Activated CD4-positive, alpha-beta T cell treated with anti-CD3 and anti-CD28 coated beads, Interleukin-2, amount 50 U/mL, for 48 hours (primary cell): ENCODE measurements at regions not wholly inside any gene's neighbourhood (a gene's known extent, or its start where the extent isn't known, plus 50 kb on each side); places are given as distances from the start of the nearest gene placed in this dataset.

Experiments used
- DNase-seq, 2 experiments: peaks; one replicate each; pipeline ENCODE4 v3.0.0-alpha.2; 2020

DNA sequence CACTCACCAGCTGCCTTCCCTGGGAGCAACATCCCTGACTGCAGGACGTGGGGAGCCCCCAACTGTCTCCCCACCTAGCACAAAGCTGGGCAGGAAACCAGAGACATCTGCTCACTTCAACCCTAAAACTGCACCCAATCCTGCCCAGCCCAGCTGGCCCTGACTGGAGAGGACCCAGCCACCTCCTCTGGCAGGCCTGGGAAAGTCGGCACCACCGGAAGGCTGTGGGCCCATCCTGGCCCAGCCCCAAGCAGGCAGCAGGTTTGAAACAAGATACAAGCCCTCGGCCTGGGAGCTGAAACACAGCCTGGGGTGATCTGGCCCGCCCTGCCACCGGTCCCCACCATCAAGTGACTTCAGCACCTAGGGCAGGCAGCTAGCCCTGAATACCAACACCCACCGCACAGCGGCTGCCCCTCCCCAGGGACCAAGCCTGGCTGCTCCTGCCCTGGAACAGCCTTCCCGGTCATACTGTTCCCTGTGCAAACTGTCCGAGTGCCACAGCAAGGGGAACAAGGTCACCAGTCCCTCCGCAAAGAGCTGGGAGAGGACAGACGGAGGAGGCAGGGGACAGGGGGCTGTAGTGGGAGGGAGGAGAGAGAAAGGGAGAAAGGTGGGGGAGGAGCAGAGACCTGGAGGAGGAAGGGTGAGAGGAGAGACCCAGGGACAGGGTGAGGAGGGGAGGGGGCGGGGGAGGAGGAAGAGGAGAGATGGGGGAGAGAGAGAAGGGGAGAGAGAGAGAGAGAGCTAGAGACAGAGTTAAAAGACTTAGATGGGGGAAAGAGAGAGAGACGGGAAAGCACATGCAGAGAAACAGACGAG lies 115.7 kb downstream of the RFLNA start:
- DNase-seq, result no peak

DNA sequence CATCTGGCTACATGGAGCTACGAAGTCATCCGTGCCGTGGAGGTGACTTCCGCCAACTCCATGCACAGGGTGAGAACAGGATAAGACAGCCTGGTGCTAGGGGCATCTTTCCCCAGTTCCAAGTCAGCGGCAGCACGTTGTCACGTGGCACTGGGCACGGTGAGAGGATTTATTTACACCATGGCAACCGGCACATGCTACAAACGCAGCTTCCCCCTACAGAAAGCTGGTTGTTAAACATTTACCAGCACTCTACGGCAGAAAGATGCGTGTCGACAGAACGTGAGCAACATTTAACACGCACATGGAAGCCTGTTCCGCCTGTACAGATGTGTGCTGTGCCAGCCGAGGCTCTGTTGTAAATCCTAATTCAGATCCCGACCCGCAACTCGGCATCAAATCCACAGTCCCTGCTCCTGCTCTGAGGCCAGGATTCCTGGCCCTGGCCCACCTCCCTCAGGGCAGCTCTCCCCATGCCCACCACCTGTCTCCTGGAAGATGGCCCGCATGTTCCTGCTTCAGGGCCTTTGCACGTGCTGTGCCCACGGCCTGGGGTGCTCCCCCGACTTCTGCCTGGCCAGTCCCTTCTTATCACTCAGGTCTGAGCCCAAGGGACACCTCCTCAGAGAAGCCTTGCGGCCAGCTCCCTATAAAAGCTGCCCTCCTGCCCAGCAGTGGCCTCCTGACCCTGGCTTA lies 114.1 kb downstream of the RFLNA start:
- no peak for DNase-seq

DNA sequence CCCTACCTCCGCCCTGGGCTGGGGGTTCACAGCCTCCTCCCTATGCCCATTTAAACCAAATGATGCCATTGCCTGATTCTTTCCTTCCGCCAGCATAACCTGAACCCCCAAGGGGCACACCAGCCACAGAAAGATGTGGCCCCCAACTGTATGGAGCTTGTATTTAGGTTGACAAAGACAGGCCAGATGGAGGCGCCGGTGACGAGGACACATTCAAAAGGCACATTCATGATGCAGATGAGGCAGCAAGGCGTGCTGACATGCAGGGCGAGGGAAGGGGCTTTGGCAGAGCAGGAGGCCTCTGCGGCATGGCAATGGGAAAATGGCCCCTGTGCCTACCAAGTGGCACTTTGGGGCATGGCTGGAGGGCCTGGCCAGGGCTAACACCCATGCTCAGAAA lies 112.2 kb downstream of the RFLNA start:
- DNase-seq, result no peak

DNA sequence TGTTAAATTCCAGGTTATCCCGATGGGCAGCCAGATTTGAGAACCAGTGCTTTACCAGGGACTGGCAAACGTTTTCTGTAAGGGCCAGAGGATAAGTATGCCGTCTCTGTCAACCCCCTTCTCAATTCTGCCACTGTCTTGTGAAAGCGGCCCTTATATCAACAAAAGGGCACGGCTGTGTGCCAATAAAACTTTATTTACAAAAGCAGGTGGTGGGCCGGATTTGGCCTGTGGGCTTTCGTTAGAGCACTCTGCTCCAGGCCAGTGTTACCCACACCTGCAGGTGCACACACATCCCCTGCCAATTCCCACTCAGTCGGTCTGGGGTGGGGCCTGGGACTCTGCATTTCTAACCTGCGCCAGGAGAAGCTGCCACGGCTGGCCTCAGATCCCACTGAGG lies 111.2 kb downstream of the RFLNA start:
- no peak for DNase-seq

DNA sequence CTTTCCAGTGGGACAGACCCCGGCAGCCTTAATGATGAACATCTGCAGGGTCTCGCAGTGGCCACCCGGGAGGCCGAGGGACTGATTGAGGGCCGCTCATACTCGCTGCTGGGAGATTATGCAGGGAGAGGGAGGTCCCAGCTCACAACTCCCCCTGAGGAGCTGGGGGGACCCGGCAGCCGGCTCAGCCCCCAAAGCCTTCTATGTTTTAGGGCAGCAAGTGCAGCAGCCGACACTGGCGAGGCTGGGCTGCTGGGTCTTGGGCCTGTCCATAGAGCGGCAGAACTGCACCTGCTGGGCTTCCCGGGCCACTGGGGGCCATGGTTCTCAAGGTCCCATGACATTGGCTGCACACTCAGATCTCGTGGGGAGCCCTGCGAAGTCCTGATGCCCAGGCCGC lies 110.7 kb downstream of the RFLNA start:
- no peak for DNase-seq

DNA sequence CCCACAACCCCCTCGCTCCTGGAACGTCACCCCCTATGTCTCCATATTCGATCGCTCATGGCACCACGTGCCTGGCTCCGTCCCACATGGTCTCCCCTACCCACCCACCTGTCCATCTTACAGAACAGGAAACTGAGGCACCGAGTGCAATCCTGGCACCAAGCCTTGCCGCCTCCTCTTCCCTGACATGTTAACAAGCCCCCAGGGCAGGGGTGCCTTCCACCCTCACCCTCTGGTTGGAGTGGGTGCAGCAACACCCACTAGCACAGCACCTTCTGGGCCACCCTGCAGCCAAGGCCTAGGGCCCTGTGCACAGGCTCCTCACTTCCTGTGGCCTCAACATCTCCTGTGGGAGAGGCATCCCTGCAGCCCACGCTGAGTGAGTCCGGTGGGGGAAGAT lies 110.3 kb downstream of the RFLNA start:
- no peak for DNase-seq

DNA sequence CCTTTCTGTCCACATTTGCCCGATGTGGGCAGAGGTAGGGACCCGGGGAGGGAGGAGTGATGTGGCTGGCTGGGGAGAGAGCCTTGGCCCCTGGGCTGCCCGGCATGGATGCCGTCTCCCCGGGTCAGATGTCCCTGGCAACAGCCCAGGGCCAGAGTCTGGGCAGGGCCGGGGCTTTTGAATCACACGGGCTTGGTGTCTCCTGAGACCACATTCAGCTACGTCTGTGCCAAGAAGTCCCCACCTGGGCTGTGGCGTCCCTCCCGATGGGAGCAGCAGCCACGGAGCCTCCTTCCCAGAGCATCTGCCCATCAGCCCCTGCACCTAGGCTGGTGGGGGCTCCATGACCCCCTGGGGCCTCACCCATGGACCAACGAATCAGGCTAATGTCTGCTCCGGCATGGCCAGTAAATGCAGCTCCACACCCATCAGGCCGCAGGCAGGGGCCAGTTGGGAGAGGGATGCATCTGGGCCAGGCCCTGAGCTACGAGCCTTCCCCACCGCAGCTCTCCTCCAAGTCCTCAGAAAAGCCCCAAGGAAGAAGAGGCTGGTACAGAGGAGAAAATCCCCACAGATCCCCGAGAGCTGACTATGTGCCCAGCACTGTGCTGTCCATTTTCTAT lies 109.4 kb downstream of the RFLNA start:
- no peak for DNase-seq

DNA sequence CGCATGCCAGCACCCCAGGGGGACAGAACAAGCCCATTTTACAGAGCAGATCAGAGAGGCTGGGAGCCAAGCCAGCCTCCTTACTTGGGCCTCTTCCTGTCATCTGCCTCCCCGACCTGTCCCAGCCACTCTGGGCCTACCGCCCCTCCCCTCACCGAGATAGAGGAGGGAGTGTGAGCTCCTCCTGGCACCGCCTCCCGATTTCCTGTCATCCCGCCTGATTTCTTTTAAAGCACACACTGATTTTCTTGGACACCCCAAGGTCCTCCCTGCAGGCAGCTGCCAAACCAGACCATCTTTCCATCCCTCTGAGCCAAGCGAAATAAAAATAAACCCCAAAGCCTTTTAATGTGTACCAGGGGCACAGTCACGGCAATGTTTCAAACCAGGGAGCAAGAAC lies 108.4 kb downstream of the RFLNA start:
- DNase-seq, result no peak

DNA sequence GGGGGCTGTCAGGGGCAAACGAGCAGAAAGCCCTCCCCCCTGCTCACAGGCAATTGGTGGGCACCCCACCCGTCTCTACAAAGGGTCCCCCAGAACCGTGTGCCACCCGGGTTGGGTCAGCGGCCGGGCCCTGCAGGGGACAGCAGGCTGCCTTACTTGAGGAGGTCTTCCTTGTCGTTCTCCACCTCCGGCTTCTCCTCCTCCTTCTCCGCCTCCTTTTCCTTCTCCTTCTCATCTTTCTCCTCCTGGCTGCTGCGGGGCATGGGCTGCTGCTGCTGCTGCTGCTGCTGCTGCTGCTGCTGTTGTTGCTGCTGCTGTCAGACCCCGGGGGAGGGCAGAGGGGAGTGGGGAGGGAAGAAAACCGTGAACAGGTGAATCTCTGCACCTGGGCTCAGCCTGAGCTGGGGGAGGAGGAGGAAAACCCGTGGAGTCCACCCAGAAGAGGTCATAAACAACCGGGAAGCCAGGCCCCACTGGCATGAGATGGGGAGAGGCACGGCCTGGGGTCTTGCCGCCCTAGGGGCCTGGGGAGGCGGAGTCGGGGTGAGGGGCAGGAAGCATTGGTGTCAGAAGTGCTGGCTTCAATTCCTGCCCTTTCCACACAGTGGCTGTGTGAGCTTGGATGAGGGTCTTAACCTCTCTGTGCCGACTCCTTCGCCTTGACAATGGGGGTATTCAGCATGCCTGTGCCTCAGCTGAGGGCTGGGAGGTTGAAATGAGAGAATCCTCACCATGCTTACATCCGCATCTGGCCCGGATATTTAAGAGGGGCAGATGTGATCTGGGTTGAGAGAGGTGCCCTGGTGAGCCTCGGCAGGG lies 107.6 kb downstream of the RFLNA start:
- no peak for DNase-seq

DNA sequence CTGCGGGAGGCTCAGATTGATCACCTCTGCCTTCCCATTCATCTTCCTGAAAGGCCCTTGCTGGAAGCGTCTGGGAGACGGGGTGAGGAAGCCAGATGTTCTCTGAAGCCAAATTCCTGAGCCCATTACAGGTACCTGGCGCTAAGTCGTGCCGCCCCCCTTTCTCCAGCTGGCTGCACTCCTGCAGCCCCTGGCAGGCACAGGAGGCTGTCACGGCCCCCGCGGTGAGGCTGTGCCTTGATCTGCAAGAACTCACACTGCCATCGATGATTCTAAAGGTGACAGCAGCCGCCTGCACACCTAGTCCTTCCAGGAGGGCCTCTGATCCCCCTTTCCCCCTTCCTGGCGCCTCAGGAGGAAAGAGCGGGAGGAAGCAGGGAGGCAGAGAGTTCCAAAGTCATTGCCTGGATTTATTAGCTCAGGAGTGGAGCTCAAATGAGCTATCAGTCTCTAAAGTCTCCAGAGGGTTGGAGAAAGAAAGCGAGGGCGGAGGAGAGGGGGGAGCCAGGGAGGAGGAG lies 106.9 kb downstream of the RFLNA start:
- no peak for DNase-seq

DNA sequence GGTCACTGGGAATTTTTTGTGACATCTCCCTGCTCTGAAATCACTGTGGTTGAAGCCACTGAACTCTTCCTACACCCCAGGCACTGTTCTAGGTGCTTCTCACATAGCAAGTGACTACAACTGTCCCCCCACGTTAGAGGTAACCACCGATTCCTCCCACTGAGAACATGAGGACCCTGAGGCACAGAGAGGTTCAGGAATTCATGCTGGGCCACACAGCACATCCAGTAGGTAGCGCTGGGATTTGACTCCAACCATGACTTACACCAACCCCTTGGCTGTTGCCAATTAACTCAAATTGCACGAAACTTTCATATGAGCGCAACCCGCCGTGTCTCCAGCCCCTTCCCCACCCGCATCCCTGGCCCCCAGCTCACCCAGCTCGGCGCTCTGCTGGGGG lies 105.2 kb downstream of the RFLNA start:
- DNase-seq, result no peak

DNA sequence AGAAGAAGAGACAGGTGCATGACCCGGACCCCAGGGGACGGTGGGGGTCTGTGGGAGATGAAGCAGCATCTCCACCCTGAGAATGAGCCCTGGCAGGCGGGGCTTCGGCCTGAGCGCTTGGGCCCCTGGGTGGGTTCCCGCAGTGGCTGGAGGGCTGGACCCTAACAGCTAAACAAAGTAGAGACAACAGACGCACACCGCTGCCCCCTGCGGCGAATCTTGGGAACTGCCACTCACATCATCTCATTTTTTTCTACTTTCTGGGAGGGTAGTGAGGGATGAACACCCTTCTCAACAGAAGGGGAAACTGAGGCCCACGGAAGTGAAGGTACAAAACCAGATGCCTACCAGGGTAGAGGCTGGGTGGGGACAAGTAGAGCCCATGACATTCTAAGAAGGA lies 104.7 kb downstream of the RFLNA start:
- peak; percentile 31 to 48 for DNase-seq

DNA sequence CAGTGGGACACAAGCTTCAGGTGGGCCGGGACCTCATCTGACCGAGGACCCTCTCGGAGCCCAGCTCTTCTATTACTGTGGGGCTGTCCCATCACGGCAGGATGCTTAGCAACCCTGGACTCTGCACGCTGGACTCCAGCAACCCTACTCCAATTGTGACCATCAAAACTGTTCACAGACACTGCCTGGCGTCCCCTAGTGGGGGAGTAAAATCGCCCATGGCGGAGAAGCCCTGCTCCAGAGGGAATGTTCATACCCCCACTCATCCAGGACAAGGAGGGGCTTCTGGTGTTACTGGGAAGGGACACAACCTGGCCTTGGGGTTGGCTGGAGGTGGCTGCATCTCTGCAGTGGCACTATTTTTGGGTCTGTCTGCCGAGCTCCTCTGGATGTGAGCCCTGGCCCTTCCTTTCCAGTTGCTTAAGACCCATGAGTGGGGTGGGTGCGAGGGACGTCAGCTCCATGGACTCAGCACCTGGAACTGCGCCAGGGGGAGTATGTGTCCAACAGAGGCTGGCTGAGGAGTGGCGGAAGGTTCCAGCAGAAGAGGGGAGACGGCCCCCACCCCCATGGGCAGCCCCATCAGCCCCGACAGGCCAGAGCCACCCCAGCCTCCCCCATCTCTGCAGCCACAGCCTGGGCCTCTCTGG lies 103.8 kb downstream of the RFLNA start:
- DNase-seq, result no peak

DNA sequence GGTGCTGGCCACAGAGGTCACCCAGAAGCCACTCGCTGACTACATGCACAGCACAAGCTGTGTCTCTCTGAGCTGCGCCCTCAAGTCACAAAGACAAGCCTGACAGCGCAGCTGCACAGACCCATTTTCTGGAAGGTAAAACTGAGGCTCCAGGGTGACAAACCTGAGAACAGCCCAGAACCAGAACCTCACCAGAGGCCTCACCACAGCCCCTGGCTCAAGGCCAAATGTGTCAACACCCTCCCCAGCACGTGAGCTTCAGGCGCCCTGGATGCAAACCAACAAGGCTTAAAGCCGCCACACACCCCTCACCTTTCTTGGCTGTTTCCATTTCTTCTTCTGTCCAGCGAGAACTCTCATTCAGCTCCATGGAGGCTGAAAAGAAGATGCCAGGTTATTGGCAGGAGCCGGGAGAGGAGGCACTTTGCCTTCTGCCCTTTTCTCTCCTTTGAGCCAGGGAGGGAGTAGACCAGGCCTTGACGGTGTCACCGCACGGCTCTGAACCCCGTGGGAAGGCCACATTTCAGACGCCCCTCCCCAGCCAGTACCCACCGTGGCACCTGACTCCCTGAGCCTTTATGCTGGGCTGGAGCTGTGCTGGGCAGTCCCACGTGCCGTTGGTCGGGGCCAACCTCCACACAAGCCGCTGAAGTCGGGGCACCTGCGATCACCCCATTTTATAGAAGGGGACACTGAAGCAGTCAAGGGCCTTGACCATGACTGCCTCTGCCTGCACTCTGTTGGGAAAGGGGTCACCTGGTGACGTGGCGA lies 103.1 kb downstream of the RFLNA start:
- DNase-seq, result no peak

DNA sequence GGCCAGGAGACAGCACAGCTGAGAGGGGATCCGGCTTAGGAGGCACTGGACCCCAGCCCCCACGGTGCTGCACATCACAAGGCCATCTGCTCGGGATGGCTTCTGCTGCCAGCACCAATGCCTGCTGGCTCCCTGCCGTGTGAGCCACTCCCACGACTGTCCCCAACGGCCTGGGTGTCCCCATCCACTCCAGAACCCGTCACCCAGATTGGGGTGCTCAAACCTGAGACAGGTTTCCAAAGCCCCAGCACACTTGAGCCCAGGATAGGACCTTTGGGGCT lies 102.4 kb downstream of the RFLNA start:
- DNase-seq, result no peak

DNA sequence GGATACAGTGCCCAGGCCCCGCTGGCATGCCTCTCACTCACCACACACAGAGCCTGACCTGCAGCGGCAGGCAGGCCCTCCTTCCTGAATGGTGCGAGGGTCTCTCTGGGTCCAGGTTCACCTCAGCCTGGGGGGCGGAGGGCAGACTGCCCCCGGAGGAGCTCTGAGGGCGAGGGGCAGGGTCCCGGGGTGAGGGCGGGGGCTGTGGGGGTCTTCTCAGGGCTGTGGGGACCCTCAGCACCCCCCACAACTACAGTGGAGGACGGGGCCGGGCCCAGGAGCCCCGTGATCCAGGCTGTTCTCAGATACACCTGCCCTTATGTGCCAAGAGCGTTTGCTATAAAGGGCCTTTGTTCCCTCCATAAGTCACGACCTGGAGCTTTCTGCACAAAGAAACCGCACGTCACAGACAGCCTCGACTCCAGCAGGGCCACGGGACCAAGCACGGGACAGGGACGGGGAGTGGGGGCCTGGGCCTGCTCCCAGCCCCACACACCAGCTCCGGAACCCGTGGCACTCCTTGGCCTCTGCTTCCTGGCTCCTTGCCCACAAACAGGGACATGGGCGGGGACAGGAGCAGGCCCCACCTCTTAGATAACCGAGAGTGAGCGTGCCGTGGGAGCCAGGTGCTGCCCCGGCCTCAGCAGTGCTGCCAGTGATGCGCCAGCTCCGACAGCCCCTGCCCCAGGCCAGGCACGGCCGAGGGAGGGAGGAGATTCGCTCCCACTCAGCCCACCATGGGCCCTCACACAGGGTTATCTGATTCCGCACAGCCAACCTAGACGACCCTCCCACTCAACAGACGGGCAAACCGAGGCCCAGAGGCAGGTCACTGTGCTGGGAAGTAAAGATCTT lies 101.9 kb downstream of the RFLNA start:
- no peak for DNase-seq

DNA sequence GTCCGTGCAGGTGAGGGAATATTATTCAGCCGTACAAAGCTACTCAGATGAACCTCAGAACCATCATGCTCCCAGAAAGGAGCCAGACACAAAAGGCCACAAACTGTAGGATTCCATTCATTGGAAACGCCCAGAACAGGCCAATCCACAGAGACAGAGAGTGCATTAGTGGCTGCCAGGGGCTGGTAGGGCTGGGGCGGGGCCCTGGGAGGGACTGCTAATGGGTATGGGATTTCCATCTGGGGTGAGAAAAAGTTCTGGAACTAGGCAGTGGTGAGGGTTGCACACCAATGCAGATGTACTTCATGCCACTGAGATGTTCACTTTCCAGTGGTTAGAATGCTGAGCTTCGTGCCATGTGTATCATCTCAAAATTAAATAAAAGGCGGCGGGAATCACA lies 101.1 kb downstream of the RFLNA start:
- DNase-seq, result no peak

DNA sequence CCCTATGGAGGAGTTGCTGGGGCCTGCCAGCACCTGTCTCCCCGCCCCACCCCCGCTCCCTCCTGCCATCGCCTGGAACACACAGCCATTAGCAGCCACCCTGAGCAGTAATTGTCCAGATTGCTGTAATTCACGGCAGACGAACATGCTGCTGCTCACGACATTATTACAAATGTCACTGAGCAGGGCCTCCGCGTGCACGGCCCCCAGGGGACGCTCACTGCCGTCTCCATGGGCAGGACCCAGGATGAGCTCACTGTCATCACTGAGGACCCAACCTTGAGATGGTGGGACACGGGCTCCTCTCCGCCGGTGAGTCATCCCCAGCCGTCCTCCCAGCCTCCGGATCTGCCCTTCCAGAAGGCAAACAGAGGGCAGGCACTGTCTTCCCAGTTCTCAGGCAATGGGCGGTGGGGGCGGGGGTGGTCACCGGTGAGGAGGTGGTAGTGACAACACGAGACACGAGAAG lies 100.4 kb downstream of the RFLNA start:
- no peak for DNase-seq

DNA sequence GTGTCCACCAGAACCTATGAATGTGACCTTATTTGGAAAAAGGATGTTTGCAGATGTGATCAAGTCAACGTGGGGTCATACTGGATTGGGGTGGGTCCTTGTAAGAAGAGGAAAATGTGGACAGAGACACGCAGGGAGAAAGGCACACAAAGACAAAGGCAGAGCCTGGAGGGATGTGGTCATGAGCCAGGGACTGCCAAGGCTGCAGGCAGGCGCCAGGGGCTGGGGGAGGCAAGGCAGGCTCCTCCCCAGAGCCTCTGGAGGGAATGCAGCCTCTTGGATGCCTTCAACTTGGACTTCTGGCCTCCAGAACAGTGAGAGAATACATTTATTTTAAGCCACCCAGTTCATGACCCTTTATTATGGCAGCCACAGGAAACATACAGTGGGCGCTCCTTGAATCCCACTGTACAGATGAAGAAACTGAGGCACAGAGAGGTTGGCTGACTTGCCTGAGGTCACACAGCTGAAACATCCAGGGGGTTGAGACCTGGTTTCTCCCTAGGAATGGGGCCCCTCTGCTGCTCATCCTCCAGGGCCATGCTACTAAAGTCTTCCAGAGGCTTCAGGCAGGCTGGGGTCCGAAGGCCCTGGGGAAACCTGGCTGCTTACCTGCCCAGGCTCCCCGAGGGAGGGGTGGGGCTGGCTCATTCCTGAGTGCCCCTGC lies 99.7 kb downstream of the RFLNA start:
- no peak for DNase-seq

DNA sequence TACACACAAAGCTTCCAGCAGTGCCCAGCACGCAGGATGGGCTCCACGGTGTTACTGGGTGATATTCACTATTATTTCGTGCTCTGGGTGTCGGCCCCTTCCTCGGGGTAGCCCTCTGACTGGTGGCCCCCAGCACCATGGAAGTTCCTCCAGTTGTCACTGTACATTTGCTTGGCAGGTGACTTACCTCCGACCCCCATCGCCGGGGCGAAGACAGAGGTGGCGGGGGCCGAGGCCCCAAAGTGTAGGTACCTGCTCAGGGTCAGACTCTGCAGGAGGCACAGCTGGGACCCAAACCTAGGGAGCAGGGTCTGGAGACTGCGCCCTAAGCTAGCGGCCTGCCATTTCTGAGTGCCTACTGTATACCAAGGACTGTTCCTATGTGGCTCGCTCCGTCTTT lies 98.9 kb downstream of the RFLNA start:
- no peak for DNase-seq
